ENCODE measurements at regions not wholly inside any gene's neighbourhood (a gene's known extent, or its start where the extent isn't known, plus 50 kb on each side); places are given as distances from the start of the nearest gene placed in this dataset.

GRCh38 chr2:146238254-146238966 lies 1606.4 kb upstream of the ACVR2A start:
- DNase-seq: no peak

GRCh38 chr2:146235158-146235557 lies 1609.7 kb upstream of the ACVR2A start:
- DNase-seq: no peak

- no peak for DNase-seq
Measured at GRCh38 chr2:146229508-146230155, 1615.2 kb upstream of the ACVR2A start.

- DNase-seq: peak; percentile 50
Measured at GRCh38 chr2:146228466-146229058, 1616.3 kb upstream of the ACVR2A start.

GRCh38 chr2:146228020-146228393 lies 1616.8 kb upstream of the ACVR2A start:
- DNase-seq: peak; percentile 7

GRCh38 chr2:146227152-146228019 lies 1617.4 kb upstream of the ACVR2A start:
- no peak for DNase-seq

GRCh38 chr2:146226077-146226476 lies 1618.8 kb upstream of the ACVR2A start:
- no peak for DNase-seq

- no peak for DNase-seq
Measured at GRCh38 chr2:146221826-146222225, 1623.0 kb upstream of the ACVR2A start.

GRCh38 chr2:146220957-146221356 lies 1623.9 kb upstream of the ACVR2A start:
- DNase-seq: no peak

GRCh38 chr2:146214394-146214929 lies 1630.4 kb upstream of the ACVR2A start:
- no peak for DNase-seq

GRCh38 chr2:146213674-146214073 lies 1631.2 kb upstream of the ACVR2A start:
- DNase-seq: no peak

- DNase-seq: no peak
Measured at GRCh38 chr2:146212602-146213001, 1632.2 kb upstream of the ACVR2A start.

GRCh38 chr2:146209842-146210275 lies 1635.0 kb upstream of the ACVR2A start:
- DNase-seq: no peak

- no peak for DNase-seq
Measured at GRCh38 chr2:146207901-146208300, 1636.9 kb upstream of the ACVR2A start.

- no peak for DNase-seq
Measured at GRCh38 chr2:146207417-146207816, 1637.4 kb upstream of the ACVR2A start.

- no peak for DNase-seq
Measured at GRCh38 chr2:146203064-146203624, 1641.7 kb upstream of the ACVR2A start.

GRCh38 chr2:146193619-146194018 lies 1651.2 kb upstream of the ACVR2A start:
- DNase-seq: no peak

- no peak for DNase-seq
Measured at GRCh38 chr2:146189541-146189940, 1655.3 kb upstream of the ACVR2A start.

GRCh38 chr2:146173934-146174333 lies 1654.0 kb upstream of the ZEB2 start:
- no peak for DNase-seq

- DNase-seq: no peak
Measured at GRCh38 chr2:146161256-146161882, 1641.5 kb upstream of the ZEB2 start.

- DNase-seq: no peak
Measured at GRCh38 chr2:146158072-146158674, 1638.3 kb upstream of the ZEB2 start.

Data from hematopoietic multipotent progenitor cell treated with erythropoietin and hydrocortisone succinate and interleukin-3 and kit ligand, for 4 days (in vitro differentiated cells).